Smooth muscle cell (in vitro differentiated cells): ENCODE measurements at regions not wholly inside any gene's neighbourhood (a gene's known extent, or its start where the extent isn't known, plus 50 kb on each side); places are given as distances from the start of the nearest gene placed in this dataset.

Source experiments
- DNase-seq: peaks from one replicate; lab custom pipeline; 2025; ENCODE audit not compliant: unreplicated experiment; lab: John Stamatoyannopoulos, UW
- H2AFZ ChIP-seq: fragments of 200-600 bp; sonication (generic); 2 replicates; pipeline ENCODE4 v1.6.0; 2016; ENCODE audit warnings: antibody characterized with exemption, low read depth, mild to moderate bottlenecking
- H3F3A ChIP-seq: fragments of 200-600 bp; sonication (generic); 2 replicates; pipeline ENCODE4 v1.6.0; 2017; ENCODE audit warnings: antibody characterized with exemption, low read depth
- H3K27ac ChIP-seq: fragments of 200-600 bp; sonication (generic); 2 replicates; pipeline ENCODE4 v1.5.1; 2016; ENCODE audit warnings: low read depth, mild to moderate bottlenecking
- H3K27me3 ChIP-seq: fragments of 200-600 bp; sonication (generic); 2 replicates; pipeline ENCODE4 v1.6.1; 2016; ENCODE audit warnings: low read depth, mild to moderate bottlenecking
- H3K36me3 ChIP-seq: fragments of 200-600 bp; sonication (generic); 2 replicates; pipeline ENCODE4 v1.5.1; 2016; ENCODE audit warnings: low read depth
- H3K4me1 ChIP-seq: fragments of 200-600 bp; sonication (generic); 2 replicates; pipeline ENCODE4 v1.5.1; 2016; ENCODE audit warnings: low read depth
- H3K4me2 ChIP-seq: fragments of 200-600 bp; sonication (generic); 2 replicates; pipeline ENCODE4 v1.6.0; 2016; ENCODE audit warnings: mild to moderate bottlenecking
- H3K4me3 ChIP-seq: fragments of 200-600 bp; sonication (generic); 2 replicates; pipeline ENCODE4 v1.5.1; 2016; ENCODE audit warnings: mild to moderate bottlenecking
- H3K79me2 ChIP-seq: fragments of 200-600 bp; sonication (generic); 2 replicates; pipeline ENCODE4 v1.6.0; 2016; ENCODE audit warnings: low read depth, mild to moderate bottlenecking
- H3K9ac ChIP-seq: fragments of 200-600 bp; sonication (generic); 2 replicates; pipeline ENCODE4 v1.6.0; 2016; ENCODE audit warnings: low read depth
- H3K9me3 ChIP-seq: fragments of 200-600 bp; sonication (generic); replicated peaks from 2 replicates; pipeline ENCODE4 v1.5.1; 2016; ENCODE audit warnings: low read depth
- H4K20me1 ChIP-seq: fragments of 200-600 bp; sonication (generic); 2 replicates; pipeline ENCODE4 v1.6.0; 2016; ENCODE audit warnings: low read depth
- WGBS: methylation state at CpG from one replicate; pipeline ENCODE4 v1.1.7; 2016; ENCODE audit warnings: low lambda C conversion rate; 5-methylcytosine and 5-hydroxymethylcytosine counted together
- TF ChIP-seq, protein P1 (sequence below): fragments of 200-600 bp; sonication (generic); IDR thresholded peaks from 2 replicates; pipeline ENCODE4 v1.5.1; 2017; ENCODE audit warnings: borderline replicate concordance, mild to moderate bottlenecking, antibody characterized with exemption; ENCODE audit not compliant: insufficient read depth, poor library complexity, severe bottlenecking

DNA sequence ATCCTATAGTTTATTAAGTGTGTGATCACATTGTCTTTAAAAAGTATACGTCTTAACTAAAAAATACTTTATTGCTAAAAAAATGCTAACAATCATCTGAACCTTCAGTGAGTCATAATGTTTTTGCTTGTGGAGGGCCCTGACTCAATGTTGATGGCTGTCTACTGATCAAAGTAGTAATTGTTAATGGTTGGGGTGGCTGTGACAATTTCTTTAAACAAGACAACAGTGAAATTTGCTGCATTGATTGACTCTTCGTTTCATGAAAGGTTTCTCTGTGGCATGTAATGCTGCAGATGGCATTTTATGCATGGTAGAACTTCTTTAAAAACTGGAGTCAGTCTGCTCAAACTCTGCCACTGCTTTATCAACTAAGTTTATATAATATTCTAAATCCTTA lies 101.4 kb upstream of the IL15 start:
- Histone ChIP-seq H3K27me3 (no peaks in the 10 kb centered on the region), H2AFZ (no peak overlapping the region), H4K20me1 (no peaks in the 10 kb centered on the region), H3K9me3 (peaks cover 12% of the 10 kb centered on the region), H3K9ac (no peak overlapping the region), H3K27ac (no peak overlapping the region), H3F3A (no peaks in the 10 kb centered on the region), H3K79me2 (no peaks in the 10 kb centered on the region), H3K4me1 (no peaks in the 10 kb centered on the region), H3K36me3 (no peaks in the 10 kb centered on the region), H3K4me3 (no peak overlapping the region), H3K4me2 (no peak overlapping the region)
- TF ChIP-seq, protein P1, sequence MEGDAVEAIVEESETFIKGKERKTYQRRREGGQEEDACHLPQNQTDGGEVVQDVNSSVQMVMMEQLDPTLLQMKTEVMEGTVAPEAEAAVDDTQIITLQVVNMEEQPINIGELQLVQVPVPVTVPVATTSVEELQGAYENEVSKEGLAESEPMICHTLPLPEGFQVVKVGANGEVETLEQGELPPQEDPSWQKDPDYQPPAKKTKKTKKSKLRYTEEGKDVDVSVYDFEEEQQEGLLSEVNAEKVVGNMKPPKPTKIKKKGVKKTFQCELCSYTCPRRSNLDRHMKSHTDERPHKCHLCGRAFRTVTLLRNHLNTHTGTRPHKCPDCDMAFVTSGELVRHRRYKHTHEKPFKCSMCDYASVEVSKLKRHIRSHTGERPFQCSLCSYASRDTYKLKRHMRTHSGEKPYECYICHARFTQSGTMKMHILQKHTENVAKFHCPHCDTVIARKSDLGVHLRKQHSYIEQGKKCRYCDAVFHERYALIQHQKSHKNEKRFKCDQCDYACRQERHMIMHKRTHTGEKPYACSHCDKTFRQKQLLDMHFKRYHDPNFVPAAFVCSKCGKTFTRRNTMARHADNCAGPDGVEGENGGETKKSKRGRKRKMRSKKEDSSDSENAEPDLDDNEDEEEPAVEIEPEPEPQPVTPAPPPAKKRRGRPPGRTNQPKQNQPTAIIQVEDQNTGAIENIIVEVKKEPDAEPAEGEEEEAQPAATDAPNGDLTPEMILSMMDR = no peak
- WGBS = 80% methylated on average over 2 of the region's 2 CpGs
- no peak for DNase-seq

DNA sequence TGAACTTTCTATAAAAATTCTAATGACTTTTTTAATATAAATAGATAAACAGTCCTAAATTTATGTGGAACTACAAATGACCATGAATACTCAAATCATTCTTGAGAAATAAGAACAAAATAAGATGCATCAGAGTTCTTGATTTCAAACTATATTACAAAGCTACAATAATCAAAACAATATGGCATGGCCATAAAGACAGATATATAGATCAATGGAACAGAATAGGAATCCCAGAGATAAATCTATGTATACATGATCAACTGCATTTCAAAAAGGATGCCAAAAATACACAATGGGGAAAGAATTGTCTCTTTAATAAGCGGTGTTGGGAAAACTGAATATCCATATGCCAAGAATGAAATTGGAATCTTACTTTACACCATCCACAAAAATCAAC lies 98.4 kb upstream of the IL15 start:
- peaks cover 12% of the 10 kb centered on the region for H3K9me3 ChIP-seq
- H3K27me3 ChIP-seq = no peaks in the 10 kb centered on the region
- DNase-seq = no peak
- no peak overlapping the region for H3K9ac ChIP-seq
- 97% methylated on average over 1 of the region's 1 CpG for WGBS
- H4K20me1 ChIP-seq = no peaks in the 10 kb centered on the region
- H3K4me2 ChIP-seq = no peak overlapping the region
- H2AFZ ChIP-seq = no peak overlapping the region
- H3K79me2 ChIP-seq = no peaks in the 10 kb centered on the region
- no peak overlapping the region for H3K27ac ChIP-seq
- H3K4me3 ChIP-seq = no peak overlapping the region
- H3K4me1 ChIP-seq = no peaks in the 10 kb centered on the region
- TF ChIP-seq, protein P1 = no peak
- no peaks in the 10 kb centered on the region for H3K36me3 ChIP-seq
- H3F3A ChIP-seq = no peaks in the 10 kb centered on the region

DNA sequence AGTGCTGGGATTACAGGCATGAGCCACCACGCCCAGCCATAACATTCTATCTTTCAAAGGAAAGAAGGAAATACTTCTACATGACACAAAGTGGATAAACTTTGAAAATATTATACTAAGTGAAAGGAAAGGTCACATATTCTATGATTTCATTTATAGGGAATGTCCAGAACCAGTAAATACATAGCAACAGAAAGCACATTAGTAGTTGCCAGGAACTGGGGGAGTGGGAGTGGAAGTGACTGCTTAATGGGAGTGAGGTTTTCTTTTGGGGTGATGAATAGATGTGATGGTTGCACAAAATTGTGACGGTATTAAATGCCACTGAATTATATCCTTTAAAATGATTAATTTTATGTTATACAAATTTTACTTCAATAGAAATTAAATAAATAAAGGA lies 95.7 kb upstream of the IL15 start:
- H3K79me2 ChIP-seq = no peaks in the 10 kb centered on the region
- H3K4me2 ChIP-seq = no peak overlapping the region
- no peak for DNase-seq
- H3K9ac ChIP-seq = no peak overlapping the region
- WGBS = 93% methylated on average over 2 of the region's 2 CpGs
- H4K20me1 ChIP-seq = no peaks in the 10 kb centered on the region
- no peaks in the 10 kb centered on the region for H3K4me1 ChIP-seq
- TF ChIP-seq, protein P1 = no peak
- no peak overlapping the region for H3K4me3 ChIP-seq
- no peaks in the 10 kb centered on the region for H3F3A ChIP-seq
- H3K27ac ChIP-seq = no peak overlapping the region
- H3K9me3 ChIP-seq = peaks cover 12% of the 10 kb centered on the region
- no peaks in the 10 kb centered on the region for H3K36me3 ChIP-seq
- H3K27me3 ChIP-seq = no peaks in the 10 kb centered on the region
- H2AFZ ChIP-seq = no peak overlapping the region

DNA sequence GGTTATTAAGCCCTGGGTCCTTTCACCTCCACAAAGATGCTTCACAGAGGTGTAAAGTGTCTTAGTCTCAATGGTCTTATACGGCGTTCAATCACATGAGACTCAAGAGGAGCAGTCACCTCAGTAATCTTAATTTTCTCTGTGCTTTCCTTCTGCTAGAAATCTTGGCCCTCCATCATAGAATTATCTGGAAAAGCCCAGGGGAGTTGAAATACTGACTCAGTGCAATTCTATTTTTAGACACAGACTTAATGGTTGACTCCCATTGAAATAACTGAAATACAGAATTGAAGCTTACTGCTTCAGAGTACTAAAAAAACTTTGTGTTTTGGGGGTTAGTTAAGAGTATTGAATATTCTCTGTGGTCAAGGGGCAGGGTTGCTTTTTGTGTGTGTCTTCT lies 94.5 kb upstream of the IL15 start:
- WGBS = 92% methylated on average over 2 of the region's 2 CpGs

More for the DNA sequence above, 94.5 kb upstream of the IL15 start:
- H4K20me1 ChIP-seq = no peaks in the 10 kb centered on the region
- no peak overlapping the region for H3K9ac ChIP-seq
- H3K4me3 ChIP-seq = no peak overlapping the region
- no peaks in the 10 kb centered on the region for H3K79me2 ChIP-seq
- no peak overlapping the region for H3K4me2 ChIP-seq
- H3K36me3 ChIP-seq = no peaks in the 10 kb centered on the region
- H3F3A ChIP-seq = no peaks in the 10 kb centered on the region
- peaks cover 12% of the 10 kb centered on the region for H3K9me3 ChIP-seq
- no peak overlapping the region for H3K27ac ChIP-seq
- TF ChIP-seq, protein P1 = no peak
- H3K4me1 ChIP-seq = no peaks in the 10 kb centered on the region
- no peak for DNase-seq
- no peak overlapping the region for H2AFZ ChIP-seq
- H3K27me3 ChIP-seq = no peaks in the 10 kb centered on the region
